IMR-90 (cell line): ENCODE measurements at regions not wholly inside any gene's neighbourhood (a gene's known extent, or its start where the extent isn't known, plus 50 kb on each side); places are given as distances from the start of the nearest gene placed in this dataset.

Source experiments
- ATAC-seq: fragments of 200-7000 bp; cut with Tn5 transposase; 2 replicates; pipeline ENCODE4 v1.9.1; 2020; ENCODE audit warnings: low read depth, mild to moderate bottlenecking, moderate library complexity
- BruUV-seq: library from RNA; stranded (reverse); fragments of 400-500 nt; replicated peaks from 2 replicates; lab custom pipeline; 2021; lab: Mats Ljungman, UMichigan
- CTCF ChIA-PET: fragments of 300-600 bp; formaldehyde crosslinking; extraction: SDS; loops from one replicate; lab custom pipeline; 2021; ENCODE audit warnings: antibody characterized with exemption; lab: Yijun Ruan, JAX
- POLR2A ChIA-PET: fragments of 300-600 bp; sonication (Branson Sonifier 250); formaldehyde crosslinking; loops from one replicate; lab custom pipeline; 2022; ENCODE audit warnings: antibody characterized with exemption; ENCODE audit not compliant: unreplicated experiment; lab: Charles Lee
- DNase-seq: peaks from one replicate; pipeline ENCODE4 v3.0.0; 2013
- H2AFZ ChIP-seq: replicated peaks from 2 replicates; pipeline ENCODE3; 2013; ENCODE audit warnings: low read length, mild to moderate bottlenecking; ENCODE audit not compliant: poor library complexity
- H2AK5ac ChIP-seq: 2 replicates; pipeline ENCODE4 v1.6.1; 2013; ENCODE audit warnings: low read depth, low read length, inconsistent platforms
- H2AK9ac ChIP-seq: replicated peaks from 2 replicates; pipeline ENCODE3; 2013; ENCODE audit warnings: mild to moderate bottlenecking, low read depth, low read length, moderate library complexity; ENCODE audit not compliant: poor library complexity
- H2BK120ac ChIP-seq: 2 replicates; pipeline ENCODE4 v1.6.1; 2013; ENCODE audit warnings: low read depth, low read length, inconsistent platforms
- H2BK15ac ChIP-seq: 3 replicates; pipeline ENCODE4 v1.6.1; 2013; ENCODE audit warnings: low read depth, low read length, inconsistent platforms
- H2BK20ac ChIP-seq: 2 replicates; pipeline ENCODE4 v1.6.1; 2013; ENCODE audit warnings: low read depth, mild to moderate bottlenecking, inconsistent platforms, low read length, moderate library complexity
- H2BK5ac ChIP-seq: 2 replicates; pipeline ENCODE4 v1.6.1; 2013; ENCODE audit warnings: mild to moderate bottlenecking, low read depth, low read length, inconsistent platforms; ENCODE audit not compliant: poor library complexity, severe bottlenecking
- H3K14ac ChIP-seq: replicated peaks from 2 replicates; pipeline ENCODE4 v1.6.1; 2013; ENCODE audit warnings: low read depth, low read length, inconsistent platforms
- H3K18ac ChIP-seq: 2 replicates; pipeline ENCODE4 v1.6.1; 2013; ENCODE audit warnings: low read depth, low read length, control low read depth
- H3K23ac ChIP-seq: 2 replicates; pipeline ENCODE4 v1.6.1; 2013; ENCODE audit warnings: low read depth, low read length, inconsistent platforms
- H3K27ac ChIP-seq: 2 replicates; pipeline ENCODE4 v1.5.1; 2013; ENCODE audit warnings: mild to moderate bottlenecking, control low read depth, low read length; ENCODE audit not compliant: insufficient read depth
- H3K27me3 ChIP-seq: 2 replicates; pipeline ENCODE4 v1.6.1; 2013; ENCODE audit warnings: low read length; ENCODE audit not compliant: control insufficient read depth, insufficient read depth
- H3K36me3 ChIP-seq: 2 replicates; pipeline ENCODE4 v1.6.1; 2013; ENCODE audit warnings: low read length, mixed read lengths; ENCODE audit not compliant: control insufficient read depth, insufficient read depth
- H3K4ac ChIP-seq: 2 replicates; pipeline ENCODE4 v1.6.1; 2013; ENCODE audit warnings: low read depth, low read length, inconsistent platforms
- H3K4me1 ChIP-seq: 2 replicates; pipeline ENCODE4 v1.6.1; 2013; ENCODE audit warnings: low read length, mixed read lengths; ENCODE audit not compliant: control insufficient read depth, insufficient read depth
- H3K4me2 ChIP-seq: 2 replicates; pipeline ENCODE4 v1.6.1; 2013; ENCODE audit warnings: low read depth, mild to moderate bottlenecking, control low read depth, low read length, moderate library complexity
- H3K4me3 ChIP-seq: 2 replicates; pipeline ENCODE4 v1.5.1; 2013; ENCODE audit warnings: low read depth, mild to moderate bottlenecking, control low read depth, low read length, moderate library complexity; ENCODE audit not compliant: insufficient read depth
- H3K56ac ChIP-seq: 2 replicates; pipeline ENCODE4 v1.6.1; 2013; ENCODE audit warnings: low read length, inconsistent platforms; ENCODE audit not compliant: insufficient read depth; ENCODE audit errors: extremely low read depth
- H3K79me1 ChIP-seq, 2 experiments: 2 replicates each; pipeline ENCODE4 v1.6.1; 2013; ENCODE audit warnings: low read length in 2 of 2, inconsistent platforms in 1 of 2, low read depth in 1 of 2
- H3K9ac ChIP-seq: 2 replicates; pipeline ENCODE4 v1.6.1; 2013; ENCODE audit warnings: low read depth, low read length, control low read depth
- H3K9me1 ChIP-seq: 2 replicates; pipeline ENCODE4 v1.6.1; 2013; ENCODE audit warnings: low read length, inconsistent platforms; ENCODE audit not compliant: insufficient read depth
- H3K9me3 ChIP-seq: 2 replicates; pipeline ENCODE4 v1.6.1; 2013; ENCODE audit warnings: low read length; ENCODE audit not compliant: control insufficient read depth, insufficient read depth
- H4K20me1 ChIP-seq: 2 replicates; pipeline ENCODE4 v1.6.1; 2013; ENCODE audit warnings: low read length, inconsistent platforms; ENCODE audit not compliant: insufficient read depth
- H4K5ac ChIP-seq: 2 replicates; pipeline ENCODE4 v1.6.1; 2013; ENCODE audit warnings: mild to moderate bottlenecking, low read depth, low read length, control low read depth
- H4K8ac ChIP-seq, 2 experiments: 2 replicates each; pipeline ENCODE4 v1.6.1; 2013; ENCODE audit warnings: low read depth in 2 of 2, low read length in 2 of 2, control low read depth in 1 of 2, inconsistent platforms in 1 of 2
- H4K91ac ChIP-seq: 2 replicates; pipeline ENCODE4 v1.6.1; 2013; ENCODE audit warnings: low read depth, low read length, inconsistent platforms; ENCODE audit not compliant: insufficient read depth
- CEBPB ChIP-seq: IDR thresholded peaks from 2 replicates; pipeline ENCODE4 v1.6.1; 2012; ENCODE audit warnings: low read depth, low read length, improper control_type of control experiment
- CTCF ChIP-seq: conservative IDR thresholded peaks from 2 replicates; pipeline ENCODE4 v1.5.1; 2012; ENCODE audit warnings: mild to moderate bottlenecking, low read depth, low read length, improper control_type of control experiment
- FOS ChIP-seq: fragments of 150-350 bp; IDR thresholded peaks from 2 replicates; pipeline ENCODE4 v1.6.1; 2016; ENCODE audit warnings: low read depth, low read length
- MAFK ChIP-seq: IDR thresholded peaks from 2 replicates; pipeline ENCODE4 v1.6.1; 2012; ENCODE audit warnings: low read depth, low read length, improper control_type of control experiment
- POLR2A ChIP-seq: IDR thresholded peaks from 2 replicates; pipeline ENCODE4 v1.6.1; 2012; ENCODE audit warnings: mild to moderate bottlenecking, low read depth, low read length
- RCOR1 ChIP-seq: IDR thresholded peaks from 2 replicates; pipeline ENCODE4 v1.6.1; 2012; ENCODE audit warnings: mild to moderate bottlenecking, low read length, improper control_type of control experiment; ENCODE audit not compliant: insufficient replicate concordance
- WGBS, 2 experiments: methylation state at CpG; one replicate each; pipeline versions ENCODE4 v1.1.5 to v1.1.7; 2013; ENCODE audit warnings: missing lambda C conversion rate in 2 of 2; ENCODE audit not compliant: insufficient read length in 1 of 2; ENCODE audit errors: extremely low coverage in 2 of 2; 5-methylcytosine and 5-hydroxymethylcytosine counted together
- dilution Hi-C: fragments of 300-500 bp; cut with HindIII; formaldehyde crosslinking; loops from one replicate; pipeline ENCODE4 v1.14.3; 2018; ENCODE audit warnings: low sequenced_read_pairs; ENCODE audit not compliant: unreplicated experiment
- in situ Hi-C: fragments of 300-500 bp; cut with MboI; formaldehyde crosslinking; loops from 3 replicates; pipeline ENCODE4 v1.14.3; 2019; ENCODE audit warnings: low sequenced_read_pairs, inconsistent platforms, mixed read lengths
- intact Hi-C: fragments of 100-400 bp; cut with micrococcal nuclease; formaldehyde crosslinking; loops from 2 replicates; pipeline ENCODE4 v1.10.0; 2022

- WGBS, 2 experiments: no CpG with 5 or more reads among the region's 5 CpGs
- Histone ChIP-seq H3K9me1 (no peaks in the 10 kb centered on the region), H3K4ac (no peak overlapping the region), H3K4me2 (no peak overlapping the region), H3K9me3 (no peaks in the 10 kb centered on the region), H3K27ac (no peak overlapping the region), H3K79me1 (no peaks in the 10 kb centered on the region), H3K4me1 (no peaks in the 10 kb centered on the region), H2AK9ac (no peak overlapping the region), H2BK5ac (no peak overlapping the region), H2AK5ac (no peak overlapping the region), H4K20me1 (no peaks in the 10 kb centered on the region), H3K36me3 (no peaks in the 10 kb centered on the region), H3K9ac (no peak overlapping the region), H4K91ac (no peak overlapping the region), H2BK15ac (no peak overlapping the region), H2AFZ (no peak overlapping the region), H3K4me3 (no peak overlapping the region), H3K14ac (no peak overlapping the region), H4K8ac (no peak overlapping the region), H3K27me3 (no peaks in the 10 kb centered on the region), H3K18ac (no peak overlapping the region), H2BK20ac (no peak overlapping the region), H2BK120ac (no peak overlapping the region), H3K56ac (no peak overlapping the region), H3K23ac (no peak overlapping the region), H4K5ac (no peak overlapping the region)
- POLR2A ChIA-PET: no interaction called here
- intact Hi-C loops (no loop called here), dilution Hi-C loops (no loop called here), in situ Hi-C loops (no loop called here)
- TF ChIP-seq CTCF (no peak), MAFK (no peak), CEBPB (no peak), POLR2A (no peak), FOS (no peak), RCOR1 (no peak)
- DNase-seq (no peak), ATAC-seq (no peak)
- no TSS peak for BruUV-seq
- CTCF ChIA-PET: no interaction called here
Observed at GRCh38 chr1:57887964-57888491, 464.2 kb upstream of the DAB1 start.
